ENCODE measurements at regions not wholly inside any gene's neighbourhood (a gene's known extent, or its start where the extent isn't known, plus 50 kb on each side); places are given as distances from the start of the nearest gene placed in this dataset.

- TF ChIP-seq CHD4 (IDR thresholded peaks at IDR 0.05) (no peak), ZZZ3 (IDR thresholded peaks at IDR 0.05; ENCODE audit: control insufficient read depth, insufficient read length, low read depth) (no peak), ASH2L (IDR thresholded peaks at IDR 0.05; ENCODE audit: borderline replicate concordance, low read depth) (no peak)
These were observed 393.8 kb downstream of the ZNF385D start (continued) for GRCh38 chr3:21357241-21357640.

- CTCF ChIA-PET, result interaction anchor here (0.6 kb wide), 1 partner anchor 8 kb away, joined by 3 read pairs; no protein-coding TSS in a partner anchor
- RAD21 ChIA-PET (ENCODE audit: unreplicated experiment), result interaction anchor here (1.0 to 1.8 kb wide), 3 partner anchors 26 to 125 kb away, joined by 3 to 4 read pairs (median 4); no protein-coding TSS in a partner anchor
- POLR2A ChIA-PET, result interaction anchor here (0.9 to 1.4 kb wide), 2 partner anchors 23 to 76 kb away, joined by 3 to 5 read pairs; no protein-coding TSS in a partner anchor
These were observed 394.6 kb downstream of the ZNF385D start for GRCh38 chr3:21356402-21356801.

GRCh38 chr3:21345382-21345976, 405.5 kb downstream of the ZNF385D start:
- RAD21 ChIA-PET (ENCODE audit: unreplicated experiment), result no interaction called here
- Histone ChIP-seq H2AFZ (ENCODE audit: control insufficient read depth, low read depth, low read length) (no peak overlapping the region), H3K4me2 (ENCODE audit: control insufficient read depth, insufficient read depth) (no peak overlapping the region), H3K27me3 (replicated peaks in 1 of 2; ENCODE audit: control insufficient read depth in 2 of 2, insufficient read depth in 2 of 2, low read length in 1 of 2) (no peaks in the 10 kb centered on the region), H3K4me3 (no peak overlapping the region), H3K4me1 (ENCODE audit: control insufficient read depth, insufficient read depth, low read length) (no peaks in the 10 kb centered on the region), H3K9ac (ENCODE audit: control insufficient read depth, insufficient read depth, low read length) (no peak overlapping the region), H3K27ac (ENCODE audit: control insufficient read depth, insufficient read depth) (no peak overlapping the region), H4K20me1 (ENCODE audit: control insufficient read depth, insufficient read depth) (no peaks in the 10 kb centered on the region), H3K9me3 (replicated peaks; ENCODE audit: control insufficient read depth, insufficient read depth, low read length) (no peaks in the 10 kb centered on the region), H3K36me3 (ENCODE audit: control insufficient read depth in 2 of 2, insufficient read depth in 2 of 2, low read length in 1 of 2) (no peaks in the 10 kb centered on the region), H3K79me2 (ENCODE audit: control insufficient read depth, insufficient read depth, low read length) (no peaks in the 10 kb centered on the region)
- DNase-seq (ENCODE audit: low read depth, low spot score) (no peak), ATAC-seq (no peak), FAIRE-seq (no peak)
- WGBS (ENCODE audit: insufficient coverage, insufficient replicate concordance, low lambda C conversion rate, missing lambda C conversion rate), result 57% methylated on average over 7 of the region's 7 CpGs
- no TSS peak for BruUV-seq (replicated peaks)
- in situ Hi-C loops (cut with MboI), result no loop called here
- SMC1A ChIA-PET (ENCODE audit: uncharacterized antibody, unreplicated experiment), result interaction anchor here (0.7 to 1.6 kb wide), 7 partner anchors 9 to 102 kb away, joined by 3 to 6 read pairs (median 3); no protein-coding TSS in a partner anchor
- TF ChIP-seq NFIC (IDR thresholded peaks at IDR 0.05; ENCODE audit: low read depth, low read length) (no peak), BCLAF1 (IDR thresholded peaks at IDR 0.05) (no peak), MXI1 (IDR thresholded peaks at IDR 0.05; ENCODE audit: low read depth, low read length) (no peak)
- intact Hi-C loops (cut with micrococcal nuclease; ENCODE audit: unreplicated experiment), result no loop called here
- CTCF ChIA-PET, result interaction anchor here (1.4 kb wide), 1 partner anchor 12 kb away, joined by 3 read pairs; no protein-coding TSS in a partner anchor
- POLR2A ChIA-PET, result interaction anchor here (0.6 kb wide), 1 partner anchor 10 kb away, joined by 3 read pairs; no protein-coding TSS in a partner anchor

More at GRCh38 chr3:21356402-21356801, 394.6 kb downstream of the ZNF385D start:
- DNase-seq (ENCODE audit: low read depth, low spot score) (no peak), FAIRE-seq (no peak), ATAC-seq (peak; percentile 74)
- intact Hi-C loops (cut with micrococcal nuclease; ENCODE audit: unreplicated experiment), result no loop called here
- in situ Hi-C loops (cut with MboI), result no loop called here
- no peaks in the 10 kb centered on the region for H3K36me3 ChIP-seq (ENCODE audit: control insufficient read depth in 2 of 2, insufficient read depth in 2 of 2, low read length in 1 of 2)
- no peak overlapping the region for H3K27ac ChIP-seq (ENCODE audit: control insufficient read depth, insufficient read depth)
- no peaks in the 10 kb centered on the region for H3K79me2 ChIP-seq (ENCODE audit: control insufficient read depth, insufficient read depth, low read length)
- 0 out of 2 replicates have a peak, but pooled peaks have one; percentile 34 for TF ChIP-seq ATF7 (IDR thresholded peaks at IDR 0.05; ENCODE audit: low read depth)
- TF ChIP-seq SREBF1 (IDR thresholded peaks at IDR 0.05; ENCODE audit: low read length), result no peak
- TF ChIP-seq ZNF384 (IDR thresholded peaks at IDR 0.05; ENCODE audit: borderline replicate concordance, low read depth, low read length), result 0 out of 2 replicates have a peak, but pooled peaks have one; percentile 47
- H2AFZ ChIP-seq (ENCODE audit: control insufficient read depth, low read depth, low read length), result no peak overlapping the region
- no peaks in the 10 kb centered on the region for H3K9me3 ChIP-seq (replicated peaks; ENCODE audit: control insufficient read depth, insufficient read depth, low read length)
- BruUV-seq (replicated peaks), result no TSS peak
- H3K4me2 ChIP-seq (ENCODE audit: control insufficient read depth, insufficient read depth), result no peak overlapping the region
- no peak overlapping the region for H3K9ac ChIP-seq (ENCODE audit: control insufficient read depth, insufficient read depth, low read length)
- no peaks in the 10 kb centered on the region for H4K20me1 ChIP-seq (ENCODE audit: control insufficient read depth, insufficient read depth)
- no peak overlapping the region for H3K4me3 ChIP-seq
- WGBS (ENCODE audit: insufficient coverage, insufficient replicate concordance, low lambda C conversion rate, missing lambda C conversion rate), result 32% methylated on average over 4 of the region's 4 CpGs
- SMC1A ChIA-PET (ENCODE audit: uncharacterized antibody, unreplicated experiment), result interaction anchor here (0.8 to 2.5 kb wide), 6 partner anchors 11 to 108 kb away, joined by 3 to 11 read pairs (median 4); no protein-coding TSS in a partner anchor
- no peaks in the 10 kb centered on the region for H3K4me1 ChIP-seq (ENCODE audit: control insufficient read depth, insufficient read depth, low read length)
- no peaks in the 10 kb centered on the region for H3K27me3 ChIP-seq (replicated peaks in 1 of 2; ENCODE audit: control insufficient read depth in 2 of 2, insufficient read depth in 2 of 2, low read length in 1 of 2)
